GM12878 (cell line): ENCODE measurements at regions not wholly inside any gene's neighbourhood (a gene's known extent, or its start where the extent isn't known, plus 50 kb on each side); places are given as distances from the start of the nearest gene placed in this dataset.

Source experiments
- ATAC-seq: fragments of 200-7000 bp; cut with Tn5 transposase; 3 replicates; pipeline ENCODE4 v1.9.1; 2020; ENCODE audit warnings: mild to moderate bottlenecking, moderate library complexity
- BruUV-seq: library from RNA; stranded (reverse); fragments of 400-500 nt; replicated peaks from 2 replicates; lab custom pipeline; 2021; lab: Mats Ljungman, UMichigan
- CTCF ChIA-PET: fragments of 300-600 bp; sonication (Branson Sonifier 250); formaldehyde crosslinking; extraction: SDS; loops from one replicate; lab custom pipeline; 2021; ENCODE audit warnings: inconsistent platforms; lab: Yijun Ruan, JAX
- POLR2A ChIA-PET: fragments of 350-600 bp; formaldehyde crosslinking; extraction: SDS; loops from one replicate; lab custom pipeline; 2021; ENCODE audit warnings: inconsistent platforms; lab: Charles Lee
- RAD21 ChIA-PET: fragments of 300-600 bp; sonication (Branson Sonifier 250); formaldehyde crosslinking; loops from one replicate; lab custom pipeline; 2023; ENCODE audit warnings: antibody characterized with exemption; ENCODE audit not compliant: unreplicated experiment; lab: Charles Lee
- SMC1A ChIA-PET: fragments of 300-600 bp; sonication (Branson Sonifier 250); formaldehyde crosslinking; loops from one replicate; lab custom pipeline; 2023; ENCODE audit not compliant: unreplicated experiment, uncharacterized antibody; lab: Charles Lee
- DNase-seq: peaks from one replicate; pipeline ENCODE4 v3.0.0-alpha.2; 2011; ENCODE audit warnings: low read depth, low spot score
- FAIRE-seq: peaks from 3 replicates; lab custom pipeline; 2011; peaks lifted over from hg19 to GRCh38; lab: Jason Lieb, UNC
- H2AFZ ChIP-seq: 2 replicates; pipeline ENCODE4 v1.6.0; 2011; ENCODE audit warnings: low read depth, low read length, control low read depth; ENCODE audit not compliant: control insufficient read depth
- H3K27ac ChIP-seq: 2 replicates; pipeline ENCODE4 v1.5.1; 2011; ENCODE audit warnings: control low read depth; ENCODE audit not compliant: control insufficient read depth, insufficient read depth
- H3K27me3 ChIP-seq, 2 experiments: replicated peaks in 1 of 2; 2 replicates each; pipeline versions ENCODE4 v1.6.0 to v1.6.1; 2011; ENCODE audit warnings: low read length in 1 of 2; ENCODE audit not compliant: control insufficient read depth in 2 of 2, insufficient read depth in 2 of 2
- H3K36me3 ChIP-seq, 2 experiments: 2 replicates each; pipeline ENCODE4 v1.5.1; 2011; ENCODE audit warnings: low read length in 1 of 2; ENCODE audit not compliant: control insufficient read depth in 2 of 2, insufficient read depth in 2 of 2
- H3K4me1 ChIP-seq: 2 replicates; pipeline ENCODE4 v1.6.1; 2011; ENCODE audit warnings: mild to moderate bottlenecking, low read length, moderate library complexity, mixed read lengths; ENCODE audit not compliant: control insufficient read depth, insufficient read depth
- H3K4me2 ChIP-seq: 2 replicates; pipeline ENCODE4 v1.6.0; 2011; ENCODE audit warnings: control low read depth; ENCODE audit not compliant: control insufficient read depth, insufficient read depth
- H3K4me3 ChIP-seq: fragments of 200-600 bp; sonication (generic); 2 replicates; pipeline ENCODE4 v1.5.1; 2016
- H3K79me2 ChIP-seq: 2 replicates; pipeline ENCODE4 v1.6.0; 2011; ENCODE audit warnings: low read length; ENCODE audit not compliant: control insufficient read depth, insufficient read depth
- H3K9ac ChIP-seq: 2 replicates; pipeline ENCODE4 v1.8.0; 2011; ENCODE audit warnings: low read length, control low read depth, mixed read lengths; ENCODE audit not compliant: control insufficient read depth, insufficient read depth
- H3K9me3 ChIP-seq: replicated peaks from 3 replicates; pipeline ENCODE4 v1.5.1; 2011; ENCODE audit warnings: mild to moderate bottlenecking, low read length; ENCODE audit not compliant: control insufficient read depth, insufficient read depth
- H4K20me1 ChIP-seq: 2 replicates; pipeline ENCODE4 v1.6.0; 2011; ENCODE audit not compliant: control insufficient read depth, insufficient read depth
- BACH1 ChIP-seq: fragments of 450-650 bp; IDR thresholded peaks from 2 replicates; pipeline ENCODE4 v1.6.1; 2017; ENCODE audit warnings: mild to moderate bottlenecking, borderline replicate concordance
- BRCA1 ChIP-seq: IDR thresholded peaks from 2 replicates; pipeline ENCODE4 v1.6.1; 2011; ENCODE audit warnings: low read depth, low read length, improper control_type of control experiment
- CREB1 ChIP-seq: IDR thresholded peaks from 2 replicates; pipeline ENCODE4 v1.6.1; 2012; ENCODE audit warnings: low read depth, mild to moderate bottlenecking, inconsistent platforms
- CUX1 ChIP-seq: IDR thresholded peaks from 2 replicates; pipeline ENCODE4 v1.6.1; 2012; ENCODE audit warnings: improper control_type of control experiment, low read depth, low read length; ENCODE audit not compliant: insufficient replicate concordance
- DPF2 ChIP-seq: fragments of 450-650 bp; IDR thresholded peaks from 2 replicates; pipeline ENCODE4 v1.6.1; 2017; ENCODE audit warnings: mild to moderate bottlenecking
- ETV6 ChIP-seq, 2 experiments: fragments of 450-650 bp in 1 of 2; IDR thresholded peaks in 1 of 2; conservative IDR thresholded peaks in 1 of 2; 2 replicates each; pipeline ENCODE4 v1.6.1; 2014; ENCODE audit warnings: antibody characterized with exemption in 1 of 2, borderline replicate concordance in 1 of 2, low read depth in 1 of 2, mild to moderate bottlenecking in 1 of 2, moderate library complexity in 1 of 2
- KDM1A ChIP-seq: fragments of 200-600 bp; sonication (generic); IDR thresholded peaks from 2 replicates; pipeline ENCODE4 v1.6.1; 2016; ENCODE audit warnings: borderline replicate concordance
- MTA3 ChIP-seq: IDR thresholded peaks from 2 replicates; pipeline ENCODE4 v1.6.1; 2012; ENCODE audit warnings: low read length, inconsistent platforms, borderline replicate concordance
- NRF1 ChIP-seq: conservative IDR thresholded peaks from 2 replicates; pipeline ENCODE4 v1.6.1; 2011; ENCODE audit warnings: mild to moderate bottlenecking, low read depth, low read length, improper control_type of control experiment
- POLR2A ChIP-seq: IDR thresholded peaks from 2 replicates; pipeline ENCODE4 v1.6.1; 2011; ENCODE audit warnings: low read depth, mild to moderate bottlenecking, low read length
- RAD51 ChIP-seq: fragments of 450-650 bp; IDR thresholded peaks from 2 replicates; pipeline ENCODE4 v1.6.1; 2016; ENCODE audit warnings: moderate library complexity, mild to moderate bottlenecking, inconsistent platforms
- RUNX3 ChIP-seq: IDR thresholded peaks from 2 replicates; pipeline ENCODE4 v1.6.1; 2012; ENCODE audit warnings: low read length, inconsistent platforms
- SIX5 ChIP-seq: IDR thresholded peaks from 2 replicates; pipeline ENCODE4 v1.6.1; 2011; ENCODE audit warnings: mild to moderate bottlenecking, low read depth, low read length, moderate library complexity; ENCODE audit not compliant: severe bottlenecking
- ZNF24 ChIP-seq: fragments of 450-650 bp; IDR thresholded peaks from 2 replicates; pipeline ENCODE4 v1.6.1; 2017; ENCODE audit warnings: antibody characterized with exemption, mild to moderate bottlenecking
- ZNF274 ChIP-seq: IDR thresholded peaks from one replicate; pipeline ENCODE4 v1.8.0; 2011; ENCODE audit not compliant: insufficient read length, insufficient read depth
- ZNF592 ChIP-seq: fragments of 450-650 bp; IDR thresholded peaks from 2 replicates; pipeline ENCODE4 v1.6.1; 2017; ENCODE audit warnings: mild to moderate bottlenecking, moderate library complexity
- WGBS: methylation state at CpG from one replicate; pipeline ENCODE4 v1.1.6; 2016; ENCODE audit warnings: low lambda C conversion rate; ENCODE audit not compliant: insufficient replicate concordance, insufficient coverage; ENCODE audit errors: missing lambda C conversion rate; 5-methylcytosine and 5-hydroxymethylcytosine counted together
- in situ Hi-C: fragments of 300-500 bp; cut with MboI; formaldehyde crosslinking; loops from 9 replicates; pipeline ENCODE4 v1.14.3; 2018; ENCODE audit warnings: mixed read lengths
- intact Hi-C: fragments of 100-400 bp; cut with micrococcal nuclease; formaldehyde crosslinking; loops from one replicate; pipeline ENCODE4 v1.14.2; 2022; ENCODE audit not compliant: unreplicated experiment

- intact Hi-C loops, result no loop called here
- no peak for FAIRE-seq
- CTCF ChIA-PET, result no interaction called here
- H2AFZ ChIP-seq, result no peak overlapping the region
- in situ Hi-C loops, result no loop called here
- no TSS peak for BruUV-seq
- no peak overlapping the region for H3K27ac ChIP-seq
- no peak for DNase-seq
- H3K79me2 ChIP-seq, result no peaks in the 10 kb centered on the region
- POLR2A ChIA-PET, result no interaction called here
- H3K36me3 ChIP-seq, result no peaks in the 10 kb centered on the region
- no peak overlapping the region for H3K9ac ChIP-seq
- H4K20me1 ChIP-seq, result no peaks in the 10 kb centered on the region
- no peaks in the 10 kb centered on the region for H3K9me3 ChIP-seq
- no peak overlapping the region for H3K4me3 ChIP-seq
- RAD21 ChIA-PET, result no interaction called here
- no peak overlapping the region for H3K4me2 ChIP-seq
- H3K27me3 ChIP-seq, result no peaks in the 10 kb centered on the region
- no peak for ATAC-seq
- WGBS, result 44% methylated on average over 6 of the region's 6 CpGs
- H3K4me1 ChIP-seq, result no peaks in the 10 kb centered on the region
- SMC1A ChIA-PET, result no interaction called here
- TF ChIP-seq ZNF24, result no peak
- no peak for TF ChIP-seq SIX5
- no peak for TF ChIP-seq MTA3
- TF ChIP-seq ETV6 (conservative IDR thresholded peaks at IDR 0.05 in 1 of 2, IDR thresholded peaks at IDR 0.05 in 1 of 2; ENCODE audit: borderline replicate concordance in 1 of 2, low read depth in 1 of 2), result no peak
- TF ChIP-seq BRCA1, result no peak
- TF ChIP-seq DPF2, result no peak
- no peak for TF ChIP-seq CREB1
- TF ChIP-seq NRF1, result no peak
- no peak for TF ChIP-seq KDM1A
- TF ChIP-seq BACH1, result no peak
- TF ChIP-seq RAD51, result no peak
- TF ChIP-seq POLR2A, result no peak
- no peak for TF ChIP-seq RUNX3
- no peak for TF ChIP-seq ZNF274
- TF ChIP-seq CUX1, result no peak
- TF ChIP-seq ZNF592, result no peak
Observed at GRCh38 chr2:196568506-196568905, 71.0 kb upstream of the CCDC150 start.
